HK-2 (cell line): ENCODE measurements at regions not wholly inside any gene's neighbourhood (a gene's known extent, or its start where the extent isn't known, plus 50 kb on each side); places are given as distances from the start of the nearest gene placed in this dataset.

ENCODE experiments used
- DNase-seq: peaks from one replicate; pipeline ENCODE4 v3.0.0-alpha.2; 2018; ENCODE audit not compliant: unreplicated experiment

DNA sequence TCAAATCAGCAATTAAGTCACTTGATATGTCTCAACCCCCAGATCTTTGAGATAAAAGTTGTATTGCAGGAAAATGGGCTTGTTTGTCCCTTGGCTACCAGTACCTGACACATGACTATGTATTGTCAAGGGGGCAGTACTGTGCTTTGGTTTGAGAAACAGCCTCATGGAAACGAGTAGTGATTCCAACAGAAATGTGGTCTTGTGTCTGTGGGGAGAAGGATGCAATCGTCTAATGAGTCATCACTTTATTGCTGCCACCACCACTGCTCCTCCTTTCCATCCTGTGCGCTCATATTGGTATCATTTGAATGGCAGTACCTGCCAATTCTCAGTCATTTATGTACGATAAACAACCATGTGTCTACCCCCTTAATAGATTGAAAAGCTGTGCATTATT lies 72.8 kb upstream of the ARHGAP5 start:
- no peak for DNase-seq

DNA sequence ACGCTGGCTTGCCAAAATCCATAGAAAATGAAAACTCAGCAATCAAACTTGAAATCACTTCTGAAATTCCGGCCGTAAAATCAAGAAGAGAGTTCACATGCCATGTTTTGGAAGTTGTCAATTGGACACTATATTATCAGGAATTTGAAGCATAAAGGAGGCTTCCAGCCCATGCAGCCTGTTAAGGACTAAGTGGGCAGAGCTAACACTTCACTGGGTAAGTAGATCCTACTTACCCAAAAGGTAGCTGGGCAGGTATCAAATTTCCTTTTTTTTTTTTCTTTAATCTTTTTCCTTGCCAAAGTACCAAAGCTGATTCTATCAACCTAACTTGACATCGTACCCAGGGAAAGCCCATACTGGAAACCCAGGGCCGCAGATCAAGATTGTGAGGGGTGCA lies 71.5 kb upstream of the ARHGAP5 start:
- no peak for DNase-seq

DNA sequence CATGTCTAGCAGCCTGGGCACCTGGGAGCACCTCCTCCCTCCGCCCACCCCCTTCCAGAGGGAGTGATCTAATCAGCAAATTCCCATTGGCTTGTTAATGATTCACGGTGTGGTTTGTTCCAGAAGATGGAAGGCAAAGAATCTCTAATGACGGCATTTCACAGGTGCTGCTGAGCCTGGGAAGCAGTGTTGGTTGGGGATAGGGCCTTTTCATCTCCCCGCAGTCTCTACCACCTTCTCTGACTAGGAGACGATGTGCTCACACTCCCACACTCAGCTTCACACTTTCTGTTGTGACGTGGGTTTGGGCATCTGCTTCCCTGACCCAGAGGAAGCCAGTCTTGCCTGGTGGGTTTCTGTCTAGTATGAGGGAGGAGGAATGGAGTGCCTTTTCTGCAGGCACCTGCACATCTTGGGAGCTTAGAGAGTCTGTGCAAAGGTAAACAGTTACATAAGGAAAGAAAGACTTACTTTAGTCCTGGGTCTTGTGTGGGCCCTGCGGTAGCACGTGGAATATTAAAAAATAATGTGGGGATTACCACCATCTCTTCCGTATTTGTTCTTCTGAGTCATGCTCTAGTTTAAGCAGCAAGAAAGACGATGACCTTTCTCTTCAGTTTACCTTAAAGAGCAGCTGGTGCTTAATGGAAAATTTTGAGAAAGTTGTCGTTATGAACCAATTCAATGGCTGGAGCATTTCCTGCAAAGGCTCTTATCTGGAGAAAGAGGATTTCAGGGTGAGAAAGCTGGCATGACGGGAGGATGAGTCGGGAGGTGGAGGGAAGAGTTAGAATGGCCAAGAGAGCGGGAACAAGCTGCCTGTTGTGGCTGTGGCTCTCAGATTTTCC lies 70.6 kb upstream of the ARHGAP5 start:
- peak; percentile 71 for DNase-seq

DNA sequence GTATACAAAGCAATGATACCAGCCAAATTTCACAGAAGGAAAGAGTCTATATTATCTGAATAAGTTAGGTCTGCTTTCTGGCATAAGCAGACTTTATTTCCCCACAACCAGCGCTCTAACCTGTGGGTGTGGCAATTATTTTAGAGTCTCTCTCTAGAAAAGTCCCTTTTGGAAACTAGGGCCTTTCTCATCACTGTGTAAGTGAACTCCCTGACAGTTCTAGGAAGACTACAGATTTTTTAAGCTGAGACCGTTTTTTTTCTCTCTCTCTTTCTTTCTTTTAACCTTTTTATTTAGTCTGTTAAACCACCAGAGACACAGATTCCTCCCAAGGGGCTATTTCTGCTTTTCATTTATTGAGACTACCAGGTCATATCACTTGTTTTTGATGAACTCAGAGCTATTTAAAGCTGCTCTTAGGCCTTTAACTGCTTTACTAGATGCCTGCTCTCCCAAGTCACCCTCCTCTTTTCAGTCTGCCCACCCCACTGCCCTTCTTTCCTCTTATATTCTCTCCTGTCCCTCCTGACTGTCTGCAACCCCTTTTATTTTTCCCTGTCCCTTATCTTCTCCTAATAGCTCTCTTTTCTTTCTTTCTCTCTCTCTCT lies 69.2 kb upstream of the ARHGAP5 start:
- no peak for DNase-seq

DNA sequence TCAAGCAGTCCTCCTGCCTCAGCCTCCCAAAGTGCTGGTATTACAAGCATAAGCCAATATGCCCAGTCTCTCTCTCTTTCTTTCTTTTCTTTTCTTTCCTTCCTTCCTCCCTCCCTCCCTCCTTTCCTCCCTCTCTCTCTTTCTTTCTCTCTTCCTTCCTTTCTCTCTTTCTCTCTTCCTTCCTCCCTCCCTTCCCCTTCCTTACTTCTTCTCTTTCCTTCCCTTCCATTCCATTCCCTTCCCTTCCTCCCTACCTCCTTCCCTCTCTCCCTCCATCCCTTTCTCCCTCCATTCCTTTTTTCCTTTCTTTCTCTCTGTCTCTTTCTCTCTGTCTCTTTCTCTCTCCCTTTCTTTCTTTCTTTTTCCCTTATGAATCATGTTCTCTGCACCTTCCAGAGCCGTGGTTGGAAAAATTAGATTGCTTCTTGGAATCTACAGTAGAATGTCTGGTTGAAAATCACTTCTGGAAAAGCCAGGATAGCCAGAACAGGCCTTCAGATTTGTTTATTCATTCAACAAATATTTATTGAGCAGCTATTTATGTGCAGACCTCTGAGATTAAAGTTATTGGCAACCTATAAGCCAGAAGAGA lies 68.4 kb upstream of the ARHGAP5 start:
- DNase-seq = no peak

DNA sequence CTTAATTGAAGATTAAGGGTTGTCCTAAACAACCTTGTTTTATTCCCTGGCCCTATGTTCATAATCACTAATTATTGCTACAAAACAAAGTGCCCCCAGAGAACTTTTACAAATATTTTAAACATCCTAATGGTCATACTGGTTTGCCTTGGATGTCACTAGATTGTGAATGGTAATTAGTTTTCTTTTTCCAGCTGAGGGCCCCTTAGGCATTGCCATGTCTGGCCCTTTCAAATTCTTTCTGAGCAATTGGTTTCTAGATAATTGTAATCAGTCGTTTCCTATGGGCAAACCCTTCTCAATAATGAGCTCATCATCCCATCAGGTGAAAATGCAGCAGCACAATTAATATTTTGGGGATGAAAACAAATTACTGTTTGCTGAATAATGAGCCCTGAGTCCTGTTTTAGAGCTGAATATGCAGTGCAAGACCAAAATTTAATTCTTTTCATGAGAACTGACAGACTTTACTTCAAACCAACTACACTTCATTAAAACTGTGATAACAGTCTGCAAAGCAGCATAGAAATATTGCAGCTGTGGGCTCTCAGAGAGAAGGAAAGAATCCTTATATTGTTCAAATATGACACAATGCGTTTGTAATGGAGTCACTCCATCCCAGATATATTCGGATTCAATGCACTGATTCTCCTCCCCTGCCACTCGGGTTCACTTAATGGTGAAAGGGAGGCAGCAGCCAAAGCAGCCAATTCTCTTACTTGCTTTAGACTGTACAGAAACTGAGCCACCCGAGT lies 67.7 kb upstream of the ARHGAP5 start:
- DNase-seq = no peak

DNA sequence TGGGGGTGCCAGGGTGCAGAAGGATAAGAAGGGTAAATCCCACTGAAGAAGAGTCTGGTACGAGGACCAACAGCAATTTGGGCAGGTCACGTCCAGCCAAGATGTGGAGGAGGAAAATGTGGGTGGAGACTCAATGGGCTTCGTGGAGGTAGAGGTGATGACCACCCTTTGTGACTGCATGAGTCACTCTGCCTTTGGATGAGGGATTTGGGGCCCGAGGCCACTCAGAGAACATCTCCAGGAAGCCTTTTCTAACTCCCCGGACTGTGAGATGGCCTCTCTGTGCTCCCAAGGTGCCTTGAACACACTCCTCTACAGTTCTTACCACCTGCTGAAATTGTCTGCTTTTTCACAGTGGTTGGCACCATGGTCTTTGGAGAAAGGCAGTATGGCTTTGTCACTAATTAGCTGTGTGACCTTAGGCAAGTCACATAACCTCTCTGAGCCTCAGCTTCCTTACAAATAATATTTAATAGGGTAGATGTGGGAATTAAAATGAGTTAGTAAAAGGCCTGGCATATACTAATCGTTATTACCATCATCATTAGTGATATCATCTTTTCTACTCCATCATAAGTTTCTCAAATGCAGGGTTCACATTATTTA lies 67.0 kb upstream of the ARHGAP5 start:
- DNase-seq = no peak

DNA sequence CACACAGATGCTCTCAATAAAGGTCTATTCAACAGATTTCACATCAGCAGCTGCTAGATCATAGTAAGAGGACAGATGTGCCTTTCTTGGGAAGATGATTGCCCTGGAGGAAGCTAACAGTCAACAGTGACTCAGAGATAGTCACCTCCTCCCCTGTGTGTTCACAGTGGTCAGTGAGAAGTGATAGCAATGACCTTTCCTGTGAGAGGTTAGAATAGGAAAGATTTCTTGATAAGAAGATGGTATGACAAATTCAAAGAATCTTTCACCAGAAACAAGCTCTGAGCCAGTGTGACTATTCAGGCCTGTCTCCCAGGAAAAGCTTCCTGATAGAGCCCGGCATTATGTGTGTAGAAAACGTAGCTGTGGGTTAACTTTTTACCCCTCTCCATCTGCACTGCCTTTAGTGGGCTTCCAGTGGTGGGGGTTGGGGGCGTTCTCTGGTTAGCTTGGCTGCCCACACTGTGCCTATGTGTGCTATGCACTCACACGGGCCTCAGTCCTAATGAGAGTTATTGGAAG lies 66.4 kb upstream of the ARHGAP5 start:
- no peak for DNase-seq

DNA sequence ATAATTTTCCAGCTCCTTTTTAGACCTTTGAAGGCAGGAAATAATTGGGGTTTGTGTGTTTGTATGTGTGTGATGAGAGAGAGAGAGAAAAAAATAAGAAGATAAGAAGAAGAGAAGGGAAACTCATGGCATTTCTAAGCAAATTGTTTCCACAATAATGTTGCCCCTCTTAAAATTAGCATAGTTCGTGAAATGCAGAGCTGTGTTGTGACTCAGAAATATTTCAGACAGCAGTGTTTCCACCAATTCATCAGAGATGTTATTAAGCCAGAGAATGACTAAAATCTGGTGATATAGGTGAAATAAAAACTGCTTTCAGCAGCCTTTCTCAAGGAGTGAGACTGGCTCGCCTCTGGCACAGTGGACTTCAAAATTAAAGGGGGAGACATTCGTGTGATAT lies 65.9 kb upstream of the ARHGAP5 start:
- DNase-seq = no peak

DNA sequence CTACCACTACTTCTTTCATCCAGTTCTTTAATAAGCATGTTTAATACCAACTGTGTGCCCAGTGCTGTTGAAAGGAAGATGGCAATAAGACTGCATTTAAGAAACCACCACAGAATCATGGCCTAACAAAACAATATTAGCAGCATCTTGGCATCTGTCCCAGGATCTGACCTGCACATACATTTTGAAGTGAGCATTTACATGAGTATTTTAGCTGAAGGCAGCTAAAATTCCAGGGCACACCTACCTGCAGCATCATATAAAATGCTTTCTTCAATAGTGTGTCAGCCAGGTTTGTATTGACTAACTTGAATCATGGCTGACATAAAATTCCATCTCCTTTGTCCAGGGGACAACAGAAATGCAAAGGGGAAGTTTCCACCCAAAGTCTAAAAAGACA lies 65.0 kb upstream of the ARHGAP5 start:
- no peak for DNase-seq

DNA sequence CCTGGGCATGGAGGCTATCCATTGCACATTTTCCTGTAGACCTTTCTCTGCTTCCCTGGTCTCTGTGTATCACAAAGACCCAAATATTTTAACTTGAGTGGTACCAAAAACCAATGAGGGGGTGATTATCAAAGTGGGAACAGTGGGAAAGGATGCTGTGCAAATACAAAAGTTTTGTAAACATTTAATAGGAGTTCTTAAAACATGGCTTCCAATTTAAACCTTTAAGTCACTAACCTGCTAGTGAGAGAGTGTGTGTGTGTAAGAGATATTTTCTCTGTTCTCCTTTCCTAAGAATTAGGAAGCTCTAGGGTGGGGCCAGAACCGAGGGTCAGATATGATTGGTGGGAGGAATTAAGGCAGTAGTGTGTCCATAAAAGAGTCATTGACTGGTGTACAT lies 64.5 kb upstream of the ARHGAP5 start:
- no peak for DNase-seq

DNA sequence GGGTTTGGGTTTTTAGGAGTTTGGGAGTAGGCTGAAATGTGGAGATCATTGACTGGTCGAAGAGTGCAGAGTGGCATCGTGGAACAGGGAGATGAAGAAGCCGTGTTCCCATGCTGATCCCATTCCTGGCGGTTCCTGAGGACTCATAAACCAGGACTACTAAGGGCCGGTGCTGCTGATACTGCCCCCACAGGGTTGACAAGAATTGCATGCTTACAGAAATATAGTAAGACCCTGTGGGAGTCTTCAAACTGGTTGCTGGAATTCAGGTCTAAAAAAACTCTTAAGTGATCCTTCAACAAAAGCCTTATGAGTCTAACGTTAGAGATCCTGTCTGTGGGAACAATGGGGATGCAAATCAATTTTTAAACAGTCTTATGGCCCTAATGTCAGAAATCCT lies 64.0 kb upstream of the ARHGAP5 start:
- DNase-seq = no peak

DNA sequence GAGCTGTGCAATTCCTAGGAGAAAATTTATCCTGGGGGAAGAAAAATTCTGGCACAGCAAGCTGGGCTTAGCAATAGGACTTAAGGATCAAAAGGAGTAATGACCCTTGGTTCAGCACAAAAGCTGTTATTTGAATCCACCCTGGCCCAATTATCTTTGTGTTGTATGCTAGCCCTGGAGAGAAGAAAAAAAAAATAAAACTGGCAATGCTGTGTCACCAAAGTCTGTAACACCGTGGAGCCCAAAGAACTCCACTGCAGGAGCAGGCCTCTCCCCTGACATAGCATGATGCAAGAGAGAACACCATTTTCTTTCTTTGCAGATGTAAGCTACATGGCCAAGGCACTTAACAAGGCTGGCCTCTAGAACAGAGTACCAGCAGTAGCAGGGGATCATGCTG lies 63.0 kb upstream of the ARHGAP5 start:
- DNase-seq = no peak

DNA sequence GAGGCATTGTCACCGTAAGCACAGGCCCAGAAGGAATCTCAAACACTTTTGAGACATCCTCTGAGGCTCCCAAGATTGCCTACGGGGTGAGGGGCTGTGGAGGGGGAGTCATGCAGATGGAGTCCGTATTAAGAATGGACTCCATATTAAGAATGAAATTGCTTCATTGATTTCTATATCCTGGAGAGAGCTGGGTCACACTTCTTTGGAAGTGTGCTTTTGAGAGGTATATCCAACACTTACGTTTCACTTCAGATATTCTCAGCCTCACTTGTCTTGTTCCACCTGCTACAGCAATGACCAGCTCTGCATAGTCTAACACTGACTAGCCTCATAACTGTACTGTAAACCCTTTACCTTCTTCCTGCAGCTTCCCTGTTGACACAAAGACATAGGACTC lies 62.6 kb upstream of the ARHGAP5 start:
- DNase-seq = no peak

DNA sequence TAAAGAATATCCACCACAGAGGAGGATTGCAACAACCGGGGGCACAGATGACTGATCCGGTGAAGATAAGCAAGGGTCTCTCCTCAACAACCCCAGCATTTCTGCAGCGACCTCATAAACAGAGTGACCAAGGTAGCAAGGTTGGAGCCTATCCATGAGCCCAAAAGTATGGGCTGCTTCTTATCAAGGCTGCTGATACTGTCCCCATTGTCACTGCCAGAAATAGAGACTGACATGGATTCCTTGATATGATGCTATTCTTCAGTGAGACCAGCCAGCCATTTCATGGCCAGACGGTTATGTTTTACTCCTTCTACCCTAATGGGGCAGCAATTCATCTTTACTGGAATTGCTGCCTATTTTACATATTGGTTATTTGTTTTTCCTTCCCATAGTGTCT lies 61.9 kb upstream of the ARHGAP5 start:
- DNase-seq = no peak

DNA sequence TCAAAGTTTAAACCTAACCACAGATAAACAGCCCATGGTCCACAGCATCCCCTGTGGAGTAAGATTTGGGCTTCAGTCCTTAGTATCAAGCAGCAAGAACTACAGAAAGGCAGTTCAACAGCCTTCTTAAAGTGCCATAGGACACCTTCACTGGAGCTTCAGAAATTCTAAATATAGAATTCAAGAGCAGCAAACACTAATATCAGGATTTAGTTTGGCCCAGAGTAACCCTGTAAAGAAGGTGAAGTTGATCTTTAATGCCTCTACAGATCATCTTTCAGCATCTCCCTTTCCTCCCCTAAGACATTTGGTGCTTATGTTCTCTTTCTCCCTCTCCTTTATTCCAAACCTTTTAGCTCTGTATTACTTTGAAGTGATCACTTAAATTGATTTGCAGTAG lies 59.5 kb upstream of the ARHGAP5 start:
- no peak for DNase-seq

DNA sequence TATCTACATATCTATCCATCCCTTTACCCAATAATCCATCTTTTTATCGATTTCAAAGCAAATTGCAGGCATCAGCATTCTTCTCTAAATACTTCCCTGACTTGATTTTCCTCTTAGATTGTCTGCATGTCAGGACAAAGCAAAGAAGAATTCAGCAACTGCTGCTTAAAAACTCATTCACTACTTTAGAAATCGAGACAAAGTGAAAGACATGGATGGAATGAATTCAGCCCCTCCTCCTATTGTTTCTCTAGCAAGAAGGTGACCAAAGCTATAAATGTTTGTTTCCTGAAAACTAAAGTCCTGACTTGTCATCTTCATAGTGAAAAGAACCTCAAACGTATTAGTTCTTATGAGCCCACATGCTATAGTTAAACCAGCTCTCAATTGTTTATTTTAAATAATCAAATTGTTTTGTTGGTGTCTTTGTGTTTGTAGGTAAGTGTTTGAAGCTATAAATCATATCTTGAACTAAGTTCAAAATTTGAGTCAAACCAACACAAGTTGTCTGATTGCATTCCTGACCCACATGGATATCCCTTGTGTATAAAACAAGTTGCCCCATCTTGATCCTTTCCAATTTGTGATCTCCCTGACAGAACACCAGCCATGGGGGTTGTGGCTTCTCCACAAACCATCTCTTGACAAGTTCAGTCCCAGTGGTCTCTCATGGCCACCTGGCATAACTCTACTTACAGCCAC lies 58.6 kb upstream of the ARHGAP5 start:
- DNase-seq = no peak

DNA sequence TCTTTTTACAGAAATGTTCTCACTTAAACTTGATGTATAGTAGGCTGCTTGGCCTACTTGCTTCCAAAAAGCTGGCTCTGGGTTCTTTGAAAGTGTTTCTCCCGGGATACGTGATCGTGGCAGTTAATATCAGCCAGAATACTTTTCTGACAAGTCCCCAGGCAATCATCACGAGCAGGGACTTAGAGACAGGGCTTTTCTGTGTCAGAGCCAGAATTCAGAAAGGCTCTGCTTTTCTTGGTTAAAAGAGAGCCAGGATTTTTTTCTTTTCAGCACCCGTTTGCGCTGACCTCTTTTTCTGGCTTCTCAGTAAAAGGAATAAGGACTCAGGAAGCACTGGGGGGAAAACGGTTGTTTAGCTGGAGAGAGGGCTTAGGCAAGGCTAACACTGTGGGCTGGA lies 57.8 kb upstream of the ARHGAP5 start:
- no peak for DNase-seq

DNA sequence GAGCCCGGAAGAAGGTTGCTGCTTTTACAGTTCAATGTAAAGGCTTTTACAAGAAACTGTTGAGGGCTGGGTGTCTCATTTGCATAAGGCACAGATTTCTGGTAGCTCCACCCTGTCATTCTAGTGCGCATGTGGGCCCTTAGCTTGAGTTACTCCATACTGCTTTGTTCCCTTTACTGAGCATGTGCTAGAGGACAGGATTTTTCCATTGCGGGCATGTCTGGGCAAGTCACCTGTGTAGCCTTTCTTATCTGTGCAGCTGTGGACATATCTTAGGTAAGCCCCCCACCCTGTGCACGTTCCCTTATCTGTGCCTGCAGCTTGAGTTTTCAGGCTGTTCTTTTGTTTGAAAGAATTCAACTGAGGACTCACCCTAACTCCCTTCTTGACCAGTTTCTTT lies 56.2 kb upstream of the ARHGAP5 start:
- DNase-seq = no peak

DNA sequence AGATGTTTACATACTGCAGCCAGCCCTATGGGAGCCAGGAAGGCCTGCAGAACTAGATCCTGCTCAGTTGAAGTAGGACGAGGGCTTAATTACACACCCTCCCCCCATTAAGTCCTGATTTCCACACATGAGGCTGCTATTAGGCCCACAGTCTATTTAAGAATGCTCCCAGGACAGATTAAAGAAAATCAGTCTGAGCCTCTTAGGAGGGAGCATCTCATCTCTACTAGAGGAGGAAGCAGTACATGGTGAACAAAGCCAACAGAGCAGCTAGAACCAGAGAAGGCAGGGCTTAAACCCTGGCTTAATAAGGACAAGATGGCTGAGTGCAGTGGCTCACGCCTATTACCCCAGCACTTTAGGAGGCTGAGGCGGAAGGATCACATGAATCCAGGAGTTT lies 55.8 kb upstream of the ARHGAP5 start:
- DNase-seq = no peak

DNA sequence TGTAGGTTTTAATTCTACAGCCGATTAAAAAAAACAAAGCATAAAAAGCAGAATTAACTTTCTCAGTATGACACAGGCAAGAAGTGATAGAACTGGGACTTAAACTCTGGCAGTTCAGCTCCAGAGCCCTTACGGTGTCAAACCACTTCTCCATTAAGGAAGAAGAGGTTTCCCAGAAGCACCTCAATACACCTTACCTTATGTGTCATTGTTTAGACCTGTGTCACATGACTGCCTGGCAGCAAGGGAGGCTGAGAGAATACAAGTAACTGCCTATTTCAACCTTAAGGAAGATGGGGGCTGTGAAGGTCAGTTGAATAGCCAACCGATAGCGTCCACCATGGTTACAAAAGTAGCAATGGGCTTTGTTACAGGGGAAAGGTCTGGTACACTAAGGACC lies 54.6 kb upstream of the ARHGAP5 start:
- DNase-seq = no peak
